ENCODE measurements at regions not wholly inside any gene's neighbourhood (a gene's known extent, or its start where the extent isn't known, plus 50 kb on each side); places are given as distances from the start of the nearest gene placed in this dataset.

DNA sequence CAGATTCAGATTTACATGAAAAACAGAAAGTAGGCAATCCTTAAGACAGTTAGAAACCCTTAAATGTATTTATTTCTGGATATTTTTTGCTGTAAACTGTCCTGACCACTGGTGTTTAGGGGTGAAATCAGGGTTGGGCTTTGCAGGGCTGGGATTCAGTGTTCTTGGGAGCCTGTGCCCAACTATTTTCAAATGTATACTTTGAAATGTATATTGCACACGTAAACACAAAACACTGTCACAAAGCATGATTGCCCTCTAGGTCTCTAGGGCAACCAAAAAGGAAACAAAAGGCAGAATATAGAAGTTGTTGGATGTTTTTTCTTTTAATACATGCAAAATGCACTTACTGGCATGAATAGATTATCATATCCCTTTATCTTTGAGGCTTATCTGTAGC is 1185.4 kb downstream of the DIAPH3 start:
- ChIA-PET CTCF (interaction anchor here (0.8 to 1.2 kb wide), 2 partner anchors 10 to 37 kb away, joined by 3 to 4 read pairs; no protein-coding TSS in a partner anchor), POLR2A (no interaction called here)
- TF ChIP-seq, protein P1, sequence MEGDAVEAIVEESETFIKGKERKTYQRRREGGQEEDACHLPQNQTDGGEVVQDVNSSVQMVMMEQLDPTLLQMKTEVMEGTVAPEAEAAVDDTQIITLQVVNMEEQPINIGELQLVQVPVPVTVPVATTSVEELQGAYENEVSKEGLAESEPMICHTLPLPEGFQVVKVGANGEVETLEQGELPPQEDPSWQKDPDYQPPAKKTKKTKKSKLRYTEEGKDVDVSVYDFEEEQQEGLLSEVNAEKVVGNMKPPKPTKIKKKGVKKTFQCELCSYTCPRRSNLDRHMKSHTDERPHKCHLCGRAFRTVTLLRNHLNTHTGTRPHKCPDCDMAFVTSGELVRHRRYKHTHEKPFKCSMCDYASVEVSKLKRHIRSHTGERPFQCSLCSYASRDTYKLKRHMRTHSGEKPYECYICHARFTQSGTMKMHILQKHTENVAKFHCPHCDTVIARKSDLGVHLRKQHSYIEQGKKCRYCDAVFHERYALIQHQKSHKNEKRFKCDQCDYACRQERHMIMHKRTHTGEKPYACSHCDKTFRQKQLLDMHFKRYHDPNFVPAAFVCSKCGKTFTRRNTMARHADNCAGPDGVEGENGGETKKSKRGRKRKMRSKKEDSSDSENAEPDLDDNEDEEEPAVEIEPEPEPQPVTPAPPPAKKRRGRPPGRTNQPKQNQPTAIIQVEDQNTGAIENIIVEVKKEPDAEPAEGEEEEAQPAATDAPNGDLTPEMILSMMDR (IDR thresholded peaks at IDR 0.05; ENCODE audit: control extremely low read depth, extremely low read depth, low read depth, missing control alignments) = no peak
- no peak for DNase-seq (ENCODE audit: extremely low spot score)

DNA sequence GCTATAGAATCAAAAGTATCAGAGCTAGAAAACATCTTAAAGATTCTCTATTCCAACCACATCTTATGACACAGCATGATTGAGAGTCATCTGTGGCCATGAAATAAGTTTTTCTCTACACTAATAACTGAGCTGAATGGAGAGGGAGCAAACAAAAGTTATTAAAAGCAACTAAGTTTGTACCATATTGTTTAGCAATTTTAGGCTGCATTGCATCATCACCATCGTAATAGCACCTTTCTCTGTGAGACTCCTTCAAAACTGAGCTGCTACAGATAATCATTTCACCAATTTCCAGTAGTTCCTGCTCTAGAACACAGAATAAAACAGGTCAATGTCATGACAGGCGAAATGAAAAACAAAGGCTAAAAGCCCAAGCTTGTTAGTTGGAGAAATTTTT is 1183.9 kb downstream of the DIAPH3 start:
- ChIA-PET CTCF (interaction anchor here (1.0 to 1.2 kb wide), 2 partner anchors 14 to 28 kb away, joined by 3 read pairs; no protein-coding TSS in a partner anchor), POLR2A (no interaction called here)
- TF ChIP-seq, protein P1 (IDR thresholded peaks at IDR 0.05; ENCODE audit: control extremely low read depth, extremely low read depth, low read depth, missing control alignments) = no peak
- DNase-seq (ENCODE audit: extremely low spot score) = no peak

DNA sequence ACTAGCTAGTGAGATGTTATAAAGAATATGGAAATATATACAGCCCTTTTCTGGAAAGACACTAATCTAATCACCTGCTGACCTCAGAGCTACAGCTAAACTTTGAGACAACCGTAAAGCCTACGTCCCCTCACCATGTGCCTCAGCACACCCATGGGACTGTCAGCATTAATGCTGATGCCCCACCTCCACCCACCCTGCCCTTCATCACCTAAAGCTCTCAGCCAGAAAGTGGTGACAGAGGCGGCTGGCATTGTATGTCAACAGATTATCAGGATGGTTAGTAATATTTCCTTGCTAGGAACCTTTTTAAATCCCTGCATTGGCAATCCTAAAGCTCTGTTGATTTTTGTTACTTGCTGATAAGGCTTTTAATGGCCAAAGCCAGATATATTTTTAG is 1177.9 kb downstream of the DIAPH3 start:
- DNase-seq (ENCODE audit: extremely low spot score) = no peak
- ChIA-PET CTCF (interaction anchor here (1.0 to 1.7 kb wide), 3 partner anchors 10 to 13 kb away, joined by 3 to 6 read pairs (median 4); no protein-coding TSS in a partner anchor), POLR2A (no interaction called here)
- TF ChIP-seq, protein P1 (IDR thresholded peaks at IDR 0.05; ENCODE audit: control extremely low read depth, extremely low read depth, low read depth, missing control alignments) = no peak

DNA sequence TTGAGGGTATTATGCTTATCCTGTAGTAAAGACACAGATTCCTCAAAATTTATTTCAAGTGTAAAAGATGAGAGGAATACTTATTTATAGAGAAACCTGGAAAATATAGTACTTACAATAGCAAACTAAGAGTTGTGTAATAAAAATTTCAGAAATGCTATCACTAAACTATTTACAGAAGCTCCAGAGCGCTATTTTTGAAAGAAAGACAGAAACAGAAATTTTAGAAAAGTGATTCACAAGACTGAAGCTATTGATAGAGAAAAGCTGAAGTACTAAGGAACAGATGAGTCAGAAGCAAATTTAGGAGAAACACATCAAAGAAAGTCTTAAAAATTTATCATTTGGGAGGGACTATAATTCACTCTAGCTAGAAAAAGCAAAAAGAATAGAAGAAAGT is 1174.2 kb downstream of the DIAPH3 start:
- TF ChIP-seq, protein P1 (IDR thresholded peaks at IDR 0.05; ENCODE audit: control extremely low read depth, extremely low read depth, low read depth, missing control alignments) = no peak
- no peak for DNase-seq (ENCODE audit: extremely low spot score)
- ChIA-PET POLR2A (no interaction called here), CTCF (no interaction called here)

DNA sequence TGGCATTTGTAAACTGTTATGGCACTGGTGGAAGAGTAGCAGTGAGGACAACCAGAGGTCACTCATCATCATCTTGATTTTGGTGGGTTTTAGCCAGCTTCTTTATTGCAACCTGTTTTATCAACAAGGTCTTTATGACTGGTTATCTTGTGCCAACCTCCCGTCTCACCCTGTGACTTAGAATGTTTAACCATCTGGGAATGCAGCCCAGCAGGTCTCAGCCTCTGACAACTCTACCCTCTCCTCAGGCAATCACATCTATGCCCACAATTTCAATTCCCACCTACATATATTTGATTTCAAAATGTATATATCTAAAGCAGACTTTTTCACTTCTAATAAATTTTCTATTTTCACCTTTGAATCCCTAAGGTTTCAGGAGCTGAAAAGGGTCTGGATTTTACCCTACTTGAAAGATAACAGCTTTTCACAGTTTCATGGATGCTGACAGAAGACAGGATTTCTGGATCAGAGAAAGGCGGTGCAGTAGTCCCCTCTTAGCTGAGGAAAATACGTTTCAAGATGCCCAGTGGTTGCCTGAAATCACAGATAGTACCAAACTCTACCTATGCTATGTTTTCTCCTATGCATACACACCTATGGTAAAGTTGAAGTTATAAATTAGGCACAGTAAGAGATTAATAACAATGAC is 1171.8 kb downstream of the DIAPH3 start:
- POLR2A ChIA-PET = no interaction called here
- TF ChIP-seq, protein P1 (IDR thresholded peaks at IDR 0.05; ENCODE audit: control extremely low read depth, extremely low read depth, low read depth, missing control alignments) = no peak
- no peak for DNase-seq (ENCODE audit: extremely low spot score)
- CTCF ChIA-PET = no interaction called here

DNA sequence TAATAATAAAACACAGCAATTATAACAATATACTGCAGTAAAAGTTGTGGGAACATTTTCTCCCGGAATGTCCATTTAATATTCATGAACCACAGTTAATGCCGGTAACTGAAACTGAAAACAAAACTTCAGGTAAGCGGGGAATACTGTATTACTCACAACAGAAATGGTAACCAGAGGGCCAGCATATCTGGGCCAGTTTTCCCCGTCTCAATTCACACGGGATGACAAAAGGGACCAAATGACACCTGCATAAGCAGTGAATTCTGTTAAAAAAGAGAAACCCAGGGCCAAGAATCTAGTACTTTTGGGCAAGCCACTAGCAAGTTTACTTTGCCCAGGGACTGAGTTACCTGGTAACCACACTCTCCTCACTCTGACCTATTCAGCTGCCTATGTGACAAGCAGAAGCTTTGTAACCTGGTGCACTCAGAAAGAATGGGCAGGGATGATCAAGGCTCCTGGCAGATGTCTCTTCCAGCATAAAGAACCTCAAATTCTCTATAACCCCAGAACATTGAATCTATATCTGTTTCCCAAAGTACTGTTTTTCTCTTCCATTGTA is 1171.2 kb downstream of the DIAPH3 start:
- TF ChIP-seq, protein P1 (IDR thresholded peaks at IDR 0.05; ENCODE audit: control extremely low read depth, extremely low read depth, low read depth, missing control alignments) = no peak
- ChIA-PET CTCF (no interaction called here), POLR2A (no interaction called here)
- DNase-seq (ENCODE audit: extremely low spot score) = no peak
